Mesothelial cell of epicardium (in vitro differentiated cells): ENCODE measurements at regions not wholly inside any gene's neighbourhood (a gene's known extent, or its start where the extent isn't known, plus 50 kb on each side); places are given as distances from the start of the nearest gene placed in this dataset.

Experiments used
- DNase-seq, 2 experiments: peaks; one replicate each; pipeline ENCODE4 v3.0.0; 2021; ENCODE audit warnings: low spot score in 2 of 2; ENCODE audit not compliant: unreplicated experiment in 2 of 2
- H3K27ac Mint-ChIP-seq: 2 replicates; pipeline ENCODE4 v1.8.0; 2021; ENCODE audit warnings: mixed read lengths
- H3K27me3 Mint-ChIP-seq: 2 replicates; pipeline ENCODE4 v1.8.0; 2021; ENCODE audit warnings: low read depth, mixed read lengths
- H3K36me3 Mint-ChIP-seq: 2 replicates; pipeline ENCODE4 v1.8.0; 2021; ENCODE audit warnings: mixed read lengths
- H3K4me1 Mint-ChIP-seq: 2 replicates; pipeline ENCODE4 v1.8.0; 2021; ENCODE audit warnings: mixed read lengths
- H3K4me3 Mint-ChIP-seq: 2 replicates; pipeline ENCODE4 v1.8.0; 2021; ENCODE audit warnings: mild to moderate bottlenecking, moderate library complexity, mixed read lengths
- H3K9me3 Mint-ChIP-seq: 2 replicates; pipeline ENCODE4 v1.8.0; 2021; ENCODE audit warnings: mixed read lengths
- TF ChIP-seq, protein P1 (sequence below): fragments of 200-600 bp; sonication (generic); IDR thresholded peaks from one replicate; pipeline ENCODE4 v1.5.0; 2021; ENCODE audit warnings: antibody characterized with exemption; ENCODE audit not compliant: unreplicated experiment

DNA sequence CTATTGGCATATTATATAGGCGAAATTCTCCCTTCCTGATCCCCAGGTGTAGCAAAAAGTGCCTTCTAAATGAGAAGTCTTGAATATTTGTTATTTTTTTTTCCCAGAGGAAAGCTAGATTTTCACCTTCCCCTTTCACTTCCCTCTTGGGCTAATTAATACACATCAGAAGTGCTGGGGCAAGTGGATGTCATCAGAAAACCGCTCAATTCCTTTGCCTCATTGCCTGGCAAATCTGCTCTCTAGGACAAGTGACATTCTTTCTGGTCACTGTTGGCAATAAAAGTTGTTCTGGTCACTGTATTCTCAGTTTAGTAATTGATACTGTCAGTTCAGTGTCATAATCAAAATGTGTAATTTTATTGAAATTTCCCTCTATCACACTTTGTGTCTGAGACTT lies 174.5 kb downstream of the ETNK1 start:
- DNase-seq = no peak
- TF ChIP-seq, protein P1, sequence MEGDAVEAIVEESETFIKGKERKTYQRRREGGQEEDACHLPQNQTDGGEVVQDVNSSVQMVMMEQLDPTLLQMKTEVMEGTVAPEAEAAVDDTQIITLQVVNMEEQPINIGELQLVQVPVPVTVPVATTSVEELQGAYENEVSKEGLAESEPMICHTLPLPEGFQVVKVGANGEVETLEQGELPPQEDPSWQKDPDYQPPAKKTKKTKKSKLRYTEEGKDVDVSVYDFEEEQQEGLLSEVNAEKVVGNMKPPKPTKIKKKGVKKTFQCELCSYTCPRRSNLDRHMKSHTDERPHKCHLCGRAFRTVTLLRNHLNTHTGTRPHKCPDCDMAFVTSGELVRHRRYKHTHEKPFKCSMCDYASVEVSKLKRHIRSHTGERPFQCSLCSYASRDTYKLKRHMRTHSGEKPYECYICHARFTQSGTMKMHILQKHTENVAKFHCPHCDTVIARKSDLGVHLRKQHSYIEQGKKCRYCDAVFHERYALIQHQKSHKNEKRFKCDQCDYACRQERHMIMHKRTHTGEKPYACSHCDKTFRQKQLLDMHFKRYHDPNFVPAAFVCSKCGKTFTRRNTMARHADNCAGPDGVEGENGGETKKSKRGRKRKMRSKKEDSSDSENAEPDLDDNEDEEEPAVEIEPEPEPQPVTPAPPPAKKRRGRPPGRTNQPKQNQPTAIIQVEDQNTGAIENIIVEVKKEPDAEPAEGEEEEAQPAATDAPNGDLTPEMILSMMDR = no peak
- H3K36me3 Mint-ChIP-seq = no peaks in the 10 kb centered on the region
- H3K4me1 Mint-ChIP-seq = peaks cover 8% of the 10 kb centered on the region
- H3K4me3 Mint-ChIP-seq = no peak overlapping the region
- peaks cover 4% of the 10 kb centered on the region for H3K9me3 Mint-ChIP-seq
- no peaks in the 10 kb centered on the region for H3K27me3 Mint-ChIP-seq
- H3K27ac Mint-ChIP-seq = no peak overlapping the region

DNA sequence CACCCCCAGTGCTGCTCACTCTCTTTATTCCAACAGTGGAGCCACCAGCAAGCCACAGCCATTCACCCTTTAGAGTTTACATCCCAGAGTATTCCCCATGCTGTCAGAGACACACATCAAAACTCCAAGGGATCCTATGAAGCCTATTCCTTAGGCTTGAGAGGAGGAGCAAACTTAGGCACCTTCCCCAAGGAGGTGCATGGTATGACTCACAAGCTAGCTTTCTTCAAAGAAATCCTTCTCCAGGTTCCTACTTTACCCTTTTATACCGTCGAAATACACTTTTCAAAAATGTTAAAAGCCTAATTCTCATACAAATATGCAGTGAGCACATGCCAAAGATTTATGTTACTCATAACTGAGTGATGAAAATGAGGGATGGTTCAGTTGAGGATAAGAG lies 175.4 kb downstream of the ETNK1 start:
- Mint-ChIP-seq H3K9me3 (peaks cover 4% of the 10 kb centered on the region), H3K36me3 (no peaks in the 10 kb centered on the region), H3K27ac (no peak overlapping the region), H3K4me1 (peaks cover 8% of the 10 kb centered on the region), H3K4me3 (no peak overlapping the region), H3K27me3 (no peaks in the 10 kb centered on the region)
- DNase-seq = no peak
- TF ChIP-seq, protein P1 = no peak

DNA sequence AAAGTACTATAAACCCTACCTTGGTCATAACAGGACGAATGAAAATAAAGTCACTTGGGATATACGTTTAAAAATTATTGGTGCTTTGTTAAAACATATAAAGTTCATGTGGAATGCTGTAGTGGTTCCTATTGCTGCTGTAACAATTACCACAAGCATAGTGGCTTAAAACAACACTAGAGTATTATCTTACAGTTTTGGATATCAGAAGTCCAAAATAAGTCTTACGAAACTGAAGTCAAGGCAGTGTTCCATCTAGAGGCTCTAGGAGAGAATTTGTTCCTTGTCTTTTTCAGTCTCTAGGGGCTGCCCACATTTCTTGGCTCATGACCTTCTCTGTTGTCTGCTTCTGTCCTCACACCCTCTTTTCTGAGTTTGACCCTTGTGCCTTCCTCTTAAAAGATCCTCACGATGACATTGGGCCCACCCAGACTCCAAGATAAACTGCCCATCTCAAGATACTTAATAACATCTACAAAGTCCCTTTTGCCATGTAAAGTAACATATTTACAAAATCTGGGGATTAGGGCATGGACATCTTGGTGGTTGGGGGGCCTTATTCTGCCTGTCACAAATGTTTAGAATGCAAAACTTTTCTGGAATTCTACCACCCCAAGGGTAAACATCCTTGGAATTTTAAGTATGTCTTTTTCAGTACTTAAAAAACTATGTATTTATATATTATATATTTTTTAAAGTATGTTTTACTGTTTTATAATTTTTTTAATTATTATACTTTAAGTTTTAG lies 178.1 kb downstream of the ETNK1 start:
- TF ChIP-seq, protein P1 = no peak
- no peak for DNase-seq
- no peak overlapping the region for H3K4me3 Mint-ChIP-seq
- H3K36me3 Mint-ChIP-seq = no peaks in the 10 kb centered on the region
- H3K27ac Mint-ChIP-seq = no peak overlapping the region
- H3K9me3 Mint-ChIP-seq = peaks cover 4% of the 10 kb centered on the region
- peaks cover 6% of the 10 kb centered on the region for H3K27me3 Mint-ChIP-seq
- peaks cover 5% of the 10 kb centered on the region for H3K4me1 Mint-ChIP-seq

DNA sequence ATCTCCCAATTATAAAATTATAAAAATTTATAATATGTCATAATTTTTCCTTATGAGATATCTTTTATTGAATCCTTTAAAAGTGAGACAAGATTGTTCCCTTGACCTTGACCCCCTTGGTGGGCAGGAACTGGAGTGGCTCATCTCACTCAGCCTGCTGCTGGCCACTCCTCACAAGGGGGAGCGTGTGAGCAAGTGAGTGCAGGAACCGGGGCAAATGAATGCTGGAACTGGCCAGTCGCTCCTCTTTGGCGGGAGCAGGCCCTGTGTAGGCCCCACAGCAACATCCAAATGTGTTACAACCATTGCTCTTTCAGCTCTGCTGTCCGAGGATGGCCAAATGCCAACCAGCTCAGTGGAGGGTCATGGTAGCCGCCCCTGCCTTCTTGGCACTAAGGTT lies 178.8 kb downstream of the ETNK1 start:
- Mint-ChIP-seq H3K4me1 (no peaks in the 10 kb centered on the region), H3K36me3 (no peaks in the 10 kb centered on the region), H3K27ac (no peak overlapping the region), H3K4me3 (no peak overlapping the region), H3K9me3 (peaks cover 4% of the 10 kb centered on the region), H3K27me3 (peaks cover 11% of the 10 kb centered on the region)
- DNase-seq = no peak
- TF ChIP-seq, protein P1 = no peak

DNA sequence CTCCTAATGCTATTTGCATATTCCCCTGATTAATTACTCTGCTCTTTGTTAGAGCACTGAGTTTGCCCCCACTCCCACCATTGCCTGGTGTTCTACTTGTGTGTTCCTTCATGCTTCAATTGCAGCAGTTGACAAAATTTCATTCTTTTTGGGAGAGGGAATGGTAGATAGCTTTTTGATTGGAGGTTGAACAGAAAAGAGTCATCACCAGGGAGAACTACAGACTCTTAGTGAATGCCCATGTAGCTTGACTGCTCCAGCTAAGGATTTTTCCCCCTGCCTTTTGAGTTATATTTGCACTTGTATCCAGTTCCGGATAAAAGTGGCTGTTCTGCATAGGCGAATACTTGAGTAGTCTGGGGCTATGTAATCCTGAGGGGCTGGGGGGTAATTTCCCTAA lies 183.9 kb downstream of the ETNK1 start:
- TF ChIP-seq, protein P1 = no peak
- no peak overlapping the region for H3K27ac Mint-ChIP-seq
- no peak for DNase-seq
- peaks cover 5% of the 10 kb centered on the region for H3K4me1 Mint-ChIP-seq
- no peak overlapping the region for H3K4me3 Mint-ChIP-seq
- H3K9me3 Mint-ChIP-seq = no peaks in the 10 kb centered on the region
- H3K36me3 Mint-ChIP-seq = no peaks in the 10 kb centered on the region
- H3K27me3 Mint-ChIP-seq = peaks cover 13% of the 10 kb centered on the region
